ENCODE measurements at regions not wholly inside any gene's neighbourhood (a gene's known extent, or its start where the extent isn't known, plus 50 kb on each side); places are given as distances from the start of the nearest gene placed in this dataset.

- TF ChIP-seq POLR2A (IDR thresholded peaks at IDR 0.05), result no peak
- TF ChIP-seq, protein P1, sequence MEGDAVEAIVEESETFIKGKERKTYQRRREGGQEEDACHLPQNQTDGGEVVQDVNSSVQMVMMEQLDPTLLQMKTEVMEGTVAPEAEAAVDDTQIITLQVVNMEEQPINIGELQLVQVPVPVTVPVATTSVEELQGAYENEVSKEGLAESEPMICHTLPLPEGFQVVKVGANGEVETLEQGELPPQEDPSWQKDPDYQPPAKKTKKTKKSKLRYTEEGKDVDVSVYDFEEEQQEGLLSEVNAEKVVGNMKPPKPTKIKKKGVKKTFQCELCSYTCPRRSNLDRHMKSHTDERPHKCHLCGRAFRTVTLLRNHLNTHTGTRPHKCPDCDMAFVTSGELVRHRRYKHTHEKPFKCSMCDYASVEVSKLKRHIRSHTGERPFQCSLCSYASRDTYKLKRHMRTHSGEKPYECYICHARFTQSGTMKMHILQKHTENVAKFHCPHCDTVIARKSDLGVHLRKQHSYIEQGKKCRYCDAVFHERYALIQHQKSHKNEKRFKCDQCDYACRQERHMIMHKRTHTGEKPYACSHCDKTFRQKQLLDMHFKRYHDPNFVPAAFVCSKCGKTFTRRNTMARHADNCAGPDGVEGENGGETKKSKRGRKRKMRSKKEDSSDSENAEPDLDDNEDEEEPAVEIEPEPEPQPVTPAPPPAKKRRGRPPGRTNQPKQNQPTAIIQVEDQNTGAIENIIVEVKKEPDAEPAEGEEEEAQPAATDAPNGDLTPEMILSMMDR (IDR thresholded peaks at IDR 0.05), result no peak
These were observed 440.9 kb upstream of the C9orf72 start for GRCh38 chr9:28014212-28014611.
